ENCODE measurements at regions not wholly inside any gene's neighbourhood (a gene's known extent, or its start where the extent isn't known, plus 50 kb on each side); places are given as distances from the start of the nearest gene placed in this dataset.
"Not testable (repeated sequence)": the region's sequence is repeated elsewhere in the genome, so short reads cannot be mapped to it uniquely, and the experiment has no call there.

DNA sequence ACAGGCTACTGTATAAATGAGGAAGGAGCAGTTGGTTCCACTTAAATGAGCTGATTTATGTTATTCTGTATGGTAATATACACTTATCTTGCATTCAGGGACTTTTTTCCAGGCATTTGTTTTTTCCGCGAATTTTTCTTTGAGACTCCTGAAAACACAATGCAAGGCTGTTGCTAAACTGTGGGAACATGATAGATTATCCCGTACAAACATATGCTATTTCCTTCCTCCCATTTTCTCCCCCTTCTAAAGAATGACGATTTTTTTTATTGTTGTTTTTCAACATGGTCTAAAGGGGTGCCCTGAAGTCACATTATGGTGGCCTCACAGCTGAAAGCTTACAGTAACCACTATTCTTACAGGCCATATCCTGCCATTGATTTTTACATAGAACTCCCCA is 523.9 kb upstream of the NRP1 start:
- H3K79me2 ChIP-seq (ENCODE audit: control insufficient read depth, insufficient read depth, low read length, poor library complexity), result no peaks in the 10 kb centered on the region
- H4K12ac ChIP-seq (ENCODE audit: low read depth, low read length), result no peak overlapping the region
- no peaks in the 10 kb centered on the region for H3K79me1 ChIP-seq (ENCODE audit: low read length)
- H3K4ac ChIP-seq (ENCODE audit: low read depth, low read length), result no peak overlapping the region
- no peak overlapping the region for H3K23ac ChIP-seq (ENCODE audit: low read length)
- no peaks in the 10 kb centered on the region for H3K9me3 ChIP-seq (ENCODE audit: insufficient read depth, low read depth, low read length)
- no peaks in the 10 kb centered on the region for H3K27me3 ChIP-seq (ENCODE audit: insufficient read depth, low read length)
- H2AFZ ChIP-seq (ENCODE audit: insufficient read depth, low read length, poor library complexity), result no peak overlapping the region
- no peaks in the 10 kb centered on the region for H3K4me1 ChIP-seq (ENCODE audit: control insufficient read depth in 1 of 2, insufficient read depth in 2 of 2, low read length in 2 of 2)
- no peak overlapping the region for H2BK120ac ChIP-seq (ENCODE audit: insufficient read depth, low read length, poor library complexity)
- H2AK5ac ChIP-seq (ENCODE audit: low read length), result no peak overlapping the region
- H3K18ac ChIP-seq (ENCODE audit: low read length), result no peak overlapping the region
- H2BK12ac ChIP-seq (ENCODE audit: low read length), result no peak overlapping the region
- no peak overlapping the region for H3K4me2 ChIP-seq (ENCODE audit: low read length)
- WGBS (ENCODE audit: extremely low coverage, insufficient coverage, insufficient read length), result no CpG with 5 or more reads among the region's 4 CpGs
- no peak overlapping the region for H3K9ac ChIP-seq (ENCODE audit: low read length)
- H4K8ac ChIP-seq (ENCODE audit: low read depth, low read length), result no peak overlapping the region
- H3K36me3 ChIP-seq (ENCODE audit: control insufficient read depth in 1 of 2, insufficient read depth in 2 of 2, low read length in 2 of 2), result no peaks in the 10 kb centered on the region
- H3K14ac ChIP-seq (ENCODE audit: low read length), result no peak overlapping the region
- H4K91ac ChIP-seq (ENCODE audit: low read depth, low read length), result no peak overlapping the region
- no peak for DNase-seq
- H3K27ac ChIP-seq (ENCODE audit: low read depth, low read length), result no peak overlapping the region
- no peak overlapping the region for H2BK5ac ChIP-seq (ENCODE audit: low read depth, low read length, poor library complexity)
- no peak overlapping the region for H3K4me3 ChIP-seq (ENCODE audit: low read depth, low read length)

DNA sequence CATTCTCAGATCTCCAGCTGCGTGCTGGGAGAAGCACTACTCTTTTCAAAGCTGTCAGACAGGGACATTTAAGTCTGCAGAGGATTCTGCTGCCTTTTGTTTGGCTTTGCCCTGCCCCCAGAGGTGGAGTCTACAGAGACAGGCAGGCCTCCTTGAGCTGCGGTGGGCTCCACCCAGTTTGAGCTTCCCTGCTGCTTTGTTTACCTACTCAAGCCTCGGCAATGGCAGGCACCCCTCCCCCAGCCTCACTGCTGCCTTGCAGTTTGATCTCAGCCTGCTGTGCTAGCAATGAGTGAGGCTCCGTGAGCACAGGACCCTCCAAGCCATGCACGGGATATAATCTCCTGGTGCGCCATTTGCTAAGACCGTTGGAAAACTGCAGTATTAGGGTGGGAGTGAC is 518.8 kb upstream of the NRP1 start:
- not testable (repeated sequence) for H3K4me1 ChIP-seq (ENCODE audit: control insufficient read depth in 1 of 2, insufficient read depth in 2 of 2, low read length in 2 of 2); H2BK5ac ChIP-seq (ENCODE audit: low read depth, low read length, poor library complexity); H4K91ac ChIP-seq (ENCODE audit: low read depth, low read length); H3K27ac ChIP-seq (ENCODE audit: low read depth, low read length); H3K18ac ChIP-seq (ENCODE audit: low read length); H2BK120ac ChIP-seq (ENCODE audit: insufficient read depth, low read length, poor library complexity); H3K36me3 ChIP-seq (ENCODE audit: control insufficient read depth in 1 of 2, insufficient read depth in 2 of 2, low read length in 2 of 2); DNase-seq; H3K14ac ChIP-seq (ENCODE audit: low read length); H2AFZ ChIP-seq (ENCODE audit: insufficient read depth, low read length, poor library complexity); H3K4me2 ChIP-seq (ENCODE audit: low read length); H3K9me3 ChIP-seq (ENCODE audit: insufficient read depth, low read depth, low read length); H3K4ac ChIP-seq (ENCODE audit: low read depth, low read length); H2AK5ac ChIP-seq (ENCODE audit: low read length); H3K79me1 ChIP-seq (ENCODE audit: low read length); H3K9ac ChIP-seq (ENCODE audit: low read length); H4K12ac ChIP-seq (ENCODE audit: low read depth, low read length); H3K23ac ChIP-seq (ENCODE audit: low read length); H3K27me3 ChIP-seq (ENCODE audit: insufficient read depth, low read length); H3K79me2 ChIP-seq (ENCODE audit: control insufficient read depth, insufficient read depth, low read length, poor library complexity); H2BK12ac ChIP-seq (ENCODE audit: low read length); H3K4me3 ChIP-seq (ENCODE audit: low read depth, low read length); H4K8ac ChIP-seq (ENCODE audit: low read depth, low read length)
- WGBS (ENCODE audit: extremely low coverage, insufficient coverage, insufficient read length), result no CpG with 5 or more reads among the region's 7 CpGs

DNA sequence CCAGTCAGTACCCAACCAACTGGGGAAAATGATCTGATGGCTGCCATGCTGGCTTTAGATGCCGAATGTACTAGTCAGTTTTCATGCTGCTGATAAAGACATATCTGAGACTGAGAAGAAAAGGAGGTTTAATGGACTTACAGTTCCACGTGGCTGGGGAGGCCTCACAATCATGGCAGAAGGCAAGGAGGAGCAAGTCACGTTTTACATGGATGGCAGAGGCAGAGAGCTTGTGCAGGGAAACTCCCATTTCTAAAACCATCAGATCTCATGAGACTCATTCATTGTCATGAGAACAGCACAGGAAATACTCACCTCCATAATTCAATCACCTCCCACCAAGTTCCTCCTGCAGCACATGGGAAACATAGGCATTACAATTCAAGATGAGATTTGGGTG is 508.9 kb upstream of the NRP1 start:
- Histone ChIP-seq H3K27ac (ENCODE audit: low read depth, low read length) (no peak overlapping the region), H3K9ac (ENCODE audit: low read length) (no peak overlapping the region), H2BK5ac (ENCODE audit: low read depth, low read length, poor library complexity) (no peak overlapping the region), H3K18ac (ENCODE audit: low read length) (no peak overlapping the region), H4K8ac (ENCODE audit: low read depth, low read length) (no peak overlapping the region), H2BK12ac (ENCODE audit: low read length) (no peak overlapping the region), H2AFZ (ENCODE audit: insufficient read depth, low read length, poor library complexity) (no peak overlapping the region), H3K27me3 (ENCODE audit: insufficient read depth, low read length) (no peaks in the 10 kb centered on the region), H4K12ac (ENCODE audit: low read depth, low read length) (no peak overlapping the region), H3K79me1 (ENCODE audit: low read length) (no peaks in the 10 kb centered on the region), H3K4ac (ENCODE audit: low read depth, low read length) (no peak overlapping the region), H3K4me3 (ENCODE audit: low read depth, low read length) (no peak overlapping the region), H4K91ac (ENCODE audit: low read depth, low read length) (no peak overlapping the region), H3K4me1 (ENCODE audit: control insufficient read depth in 1 of 2, insufficient read depth in 2 of 2, low read length in 2 of 2) (no peaks in the 10 kb centered on the region), H3K23ac (ENCODE audit: low read length) (no peak overlapping the region), H3K36me3 (ENCODE audit: control insufficient read depth in 1 of 2, insufficient read depth in 2 of 2, low read length in 2 of 2) (no peaks in the 10 kb centered on the region), H2AK5ac (ENCODE audit: low read length) (no peak overlapping the region), H2BK120ac (ENCODE audit: insufficient read depth, low read length, poor library complexity) (no peak overlapping the region), H3K14ac (ENCODE audit: low read length) (no peak overlapping the region), H3K9me3 (ENCODE audit: insufficient read depth, low read depth, low read length) (peaks cover 4% of the 10 kb centered on the region), H3K79me2 (ENCODE audit: control insufficient read depth, insufficient read depth, low read length, poor library complexity) (no peaks in the 10 kb centered on the region), H3K4me2 (ENCODE audit: low read length) (no peak overlapping the region)
- no CpG with 5 or more reads among the region's 3 CpGs for WGBS (ENCODE audit: extremely low coverage, insufficient coverage, insufficient read length)
- DNase-seq, result no peak

DNA sequence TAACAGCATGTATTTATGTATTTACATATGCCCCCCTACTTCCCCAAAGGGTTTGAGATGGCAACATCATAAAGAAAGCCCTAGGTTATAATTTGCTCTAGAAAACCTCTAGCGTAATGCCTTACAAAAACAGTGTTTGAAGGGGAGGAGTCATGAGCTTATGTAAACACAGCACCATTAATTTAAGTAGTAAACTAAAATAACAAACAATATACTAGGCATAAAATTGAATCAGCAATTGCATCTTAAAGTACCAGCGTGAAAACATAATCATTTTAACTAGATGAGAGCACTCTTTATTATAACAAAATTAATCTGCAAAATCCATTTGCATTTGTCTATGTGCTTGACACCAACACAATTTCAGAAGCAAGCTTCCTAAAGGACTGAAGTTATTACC is 507.2 kb upstream of the NRP1 start:
- no peak overlapping the region for H2AFZ ChIP-seq (ENCODE audit: insufficient read depth, low read length, poor library complexity)
- no peaks in the 10 kb centered on the region for H3K27me3 ChIP-seq (ENCODE audit: insufficient read depth, low read length)
- WGBS (ENCODE audit: extremely low coverage, insufficient coverage, insufficient read length), result no CpG with 5 or more reads among the region's 2 CpGs
- peaks cover 4% of the 10 kb centered on the region for H3K9me3 ChIP-seq (ENCODE audit: insufficient read depth, low read depth, low read length)
- no peak overlapping the region for H2BK12ac ChIP-seq (ENCODE audit: low read length)
- H3K14ac ChIP-seq (ENCODE audit: low read length), result no peak overlapping the region
- DNase-seq, result no peak
- no peaks in the 10 kb centered on the region for H3K79me1 ChIP-seq (ENCODE audit: low read length)
- no peak overlapping the region for H4K8ac ChIP-seq (ENCODE audit: low read depth, low read length)
- no peak overlapping the region for H3K9ac ChIP-seq (ENCODE audit: low read length)
- no peak overlapping the region for H2BK5ac ChIP-seq (ENCODE audit: low read depth, low read length, poor library complexity)
- no peaks in the 10 kb centered on the region for H3K79me2 ChIP-seq (ENCODE audit: control insufficient read depth, insufficient read depth, low read length, poor library complexity)
- no peak overlapping the region for H4K12ac ChIP-seq (ENCODE audit: low read depth, low read length)
- H3K36me3 ChIP-seq (ENCODE audit: control insufficient read depth in 1 of 2, insufficient read depth in 2 of 2, low read length in 2 of 2), result no peaks in the 10 kb centered on the region
- H3K18ac ChIP-seq (ENCODE audit: low read length), result no peak overlapping the region
- H3K4me1 ChIP-seq (ENCODE audit: control insufficient read depth in 1 of 2, insufficient read depth in 2 of 2, low read length in 2 of 2), result no peaks in the 10 kb centered on the region
- H3K27ac ChIP-seq (ENCODE audit: low read depth, low read length), result no peak overlapping the region
- H3K23ac ChIP-seq (ENCODE audit: low read length), result no peak overlapping the region
- no peak overlapping the region for H3K4ac ChIP-seq (ENCODE audit: low read depth, low read length)
- H2AK5ac ChIP-seq (ENCODE audit: low read length), result no peak overlapping the region
- H4K91ac ChIP-seq (ENCODE audit: low read depth, low read length), result no peak overlapping the region
- no peak overlapping the region for H2BK120ac ChIP-seq (ENCODE audit: insufficient read depth, low read length, poor library complexity)
- H3K4me3 ChIP-seq (ENCODE audit: low read depth, low read length), result no peak overlapping the region
- no peak overlapping the region for H3K4me2 ChIP-seq (ENCODE audit: low read length)

Data from trophoblast cell (in vitro differentiated cells and primary cell).